HG03354 (cell line): ENCODE measurements at regions not wholly inside any gene's neighbourhood (a gene's known extent, or its start where the extent isn't known, plus 50 kb on each side); places are given as distances from the start of the nearest gene placed in this dataset.
A peak's percentile ranks its signal among the peaks of the same experiment; 100 is the strongest.
"Not testable (repeated sequence)": the region's sequence is repeated elsewhere in the genome, so short reads cannot be mapped to it uniquely, and the experiment has no call there.

ENCODE experiments used
- ATAC-seq: cut with Tn5 transposase; IDR thresholded peaks from one replicate; pipeline ENCODE4 v1.9.1; 2021; ENCODE audit warnings: mild to moderate bottlenecking; ENCODE audit not compliant: unreplicated experiment, poor library complexity, severe bottlenecking

GRCh38 chr9:68593760-68594159 is 53.1 kb upstream of the TMEM252 start:
- not testable (repeated sequence) for ATAC-seq

DNA sequence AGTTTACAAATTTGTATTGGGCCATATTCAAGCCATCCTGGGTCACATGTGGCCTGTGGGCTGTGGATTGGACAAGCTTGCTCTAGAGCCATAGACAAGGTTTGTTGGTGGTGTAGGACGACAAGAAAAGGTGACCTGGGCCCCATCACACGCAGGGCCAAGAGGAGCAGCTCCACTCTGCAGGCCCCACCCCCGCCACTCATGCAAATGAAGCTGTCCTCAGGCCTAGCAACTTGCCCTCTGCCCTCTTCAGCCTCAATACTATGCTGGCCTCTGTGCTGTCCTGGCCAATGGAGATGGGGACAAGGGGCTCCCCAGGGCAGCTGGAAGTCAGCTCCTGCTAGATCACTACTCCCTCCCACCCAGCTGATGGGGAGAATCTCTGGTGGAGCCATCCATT is 55.2 kb upstream of the TMEM252 start:
- no peak for ATAC-seq

DNA sequence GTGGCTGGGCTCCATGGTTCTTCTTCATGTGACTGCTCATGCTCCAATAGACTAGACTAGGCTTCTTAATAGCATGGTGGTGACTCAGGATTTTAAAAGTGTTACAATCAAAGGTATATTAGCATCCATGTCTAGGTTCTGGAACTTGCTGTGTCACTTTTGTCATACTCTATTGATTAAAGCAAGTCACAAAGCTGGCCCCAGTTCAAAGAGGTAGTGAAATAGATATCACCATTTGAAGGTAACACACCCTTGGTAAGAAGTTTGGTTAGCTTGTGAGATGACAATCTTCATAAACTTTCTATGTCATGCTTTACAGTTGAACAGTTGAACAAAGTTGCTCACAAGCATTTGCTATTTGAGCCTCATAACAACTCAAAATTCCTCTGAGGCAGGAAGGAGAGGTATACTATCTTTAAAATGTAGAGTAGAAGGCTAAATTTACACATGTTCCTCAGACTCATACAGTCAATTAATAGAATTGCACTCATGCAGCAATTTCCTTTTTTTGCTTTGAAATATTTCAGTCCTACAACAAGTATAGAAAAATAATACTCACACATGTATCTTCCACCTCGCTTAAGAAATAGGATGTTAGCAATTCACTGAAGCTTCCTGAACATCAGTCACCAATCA is 56.8 kb upstream of the TMEM252 start:
- no peak for ATAC-seq

DNA sequence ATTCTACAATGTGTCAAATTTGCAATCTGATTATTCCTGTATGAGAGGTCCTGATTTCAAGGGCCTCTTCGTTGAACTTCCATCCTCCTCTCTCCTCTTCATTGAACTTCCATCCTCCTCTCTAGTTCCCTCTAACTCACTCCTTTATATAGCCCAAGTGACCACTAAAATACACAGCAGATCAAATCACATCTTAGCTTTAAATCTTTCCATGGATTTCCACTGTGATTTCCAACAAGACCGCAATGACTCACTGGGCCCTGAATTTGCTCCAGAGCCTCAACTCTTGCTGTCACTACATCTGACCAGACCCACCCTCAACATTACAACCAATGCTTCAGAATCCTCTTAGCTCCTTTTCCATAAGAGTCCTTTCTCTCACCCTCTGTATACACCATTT is 59.1 kb upstream of the TMEM252 start:
- ATAC-seq, result no peak

GRCh38 chr9:68601081-68601480 is 60.4 kb upstream of the TMEM252 start:
- ATAC-seq, result no peak

DNA sequence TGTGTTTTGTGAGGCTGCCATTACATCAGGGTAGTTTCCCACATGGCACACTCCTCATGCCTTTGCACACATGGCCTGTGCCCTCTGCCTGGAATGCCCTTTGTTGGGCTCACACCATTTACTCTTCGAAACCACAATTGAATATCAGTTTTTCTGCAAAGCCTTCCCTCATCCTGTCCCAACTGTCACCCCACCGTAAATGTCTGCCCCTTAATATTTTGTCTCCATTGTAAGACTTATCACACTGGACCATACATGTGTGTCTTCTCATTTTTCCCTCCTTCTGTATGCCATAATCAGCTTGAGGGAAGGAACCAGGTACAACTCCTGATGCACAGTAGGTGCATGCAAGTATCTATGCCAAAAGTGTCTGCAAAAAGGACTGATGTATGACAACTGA is 62.7 kb upstream of the TMEM252 start:
- ATAC-seq, result no peak

GRCh38 chr9:68608763-68609162 is 68.1 kb upstream of the TMEM252 start:
- ATAC-seq, result no peak

DNA sequence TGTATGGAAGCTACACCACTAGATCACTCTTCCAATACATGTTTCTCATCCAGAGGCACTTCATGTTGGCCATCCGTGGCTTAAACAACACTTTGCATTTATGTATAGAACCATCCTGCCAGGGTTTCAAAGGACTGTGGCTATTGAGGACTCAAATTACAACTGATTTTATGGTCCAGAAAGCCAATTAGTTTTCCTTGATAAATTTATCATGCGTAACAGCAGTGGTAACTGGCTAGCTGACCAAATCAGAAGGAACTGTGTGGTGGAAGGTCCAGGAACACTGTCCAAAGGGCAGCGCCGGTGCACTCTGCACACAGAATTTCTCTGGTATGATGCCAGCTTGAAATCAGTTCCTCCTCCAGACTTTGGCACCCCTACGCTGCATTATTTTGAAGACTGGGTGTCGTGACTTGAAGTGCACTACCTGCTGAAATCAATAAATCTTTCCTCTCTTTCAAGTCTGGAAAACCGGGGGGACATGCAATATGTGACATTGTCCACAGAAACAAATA is 69.3 kb upstream of the TMEM252 start:
- ATAC-seq, result no peak

- ATAC-seq, result no peak
Measured at GRCh38 chr9:68614121-68614520, 73.4 kb upstream of the TMEM252 start.

DNA sequence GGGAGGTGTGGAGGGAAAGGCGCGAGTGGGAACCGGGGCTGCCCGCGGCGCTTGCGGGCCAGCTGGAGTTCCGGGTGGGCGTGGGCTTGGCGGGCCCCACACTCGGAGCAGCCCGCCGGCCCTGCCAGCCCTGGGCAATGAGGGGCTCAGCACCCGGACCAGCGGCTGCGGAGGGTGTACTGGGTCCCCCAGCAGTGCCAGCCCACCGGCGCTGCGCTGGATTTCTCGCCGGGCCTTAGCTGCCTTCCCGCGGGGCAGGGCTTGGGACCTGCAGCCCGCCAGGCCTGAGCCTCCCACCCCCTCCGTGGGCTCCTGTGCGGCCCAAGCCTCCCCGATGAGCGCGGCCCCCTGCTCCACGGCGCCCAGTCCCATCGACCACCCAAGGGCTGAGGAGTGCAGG is 76.3 kb upstream of the TMEM252 start:
- not testable (repeated sequence) for ATAC-seq

DNA sequence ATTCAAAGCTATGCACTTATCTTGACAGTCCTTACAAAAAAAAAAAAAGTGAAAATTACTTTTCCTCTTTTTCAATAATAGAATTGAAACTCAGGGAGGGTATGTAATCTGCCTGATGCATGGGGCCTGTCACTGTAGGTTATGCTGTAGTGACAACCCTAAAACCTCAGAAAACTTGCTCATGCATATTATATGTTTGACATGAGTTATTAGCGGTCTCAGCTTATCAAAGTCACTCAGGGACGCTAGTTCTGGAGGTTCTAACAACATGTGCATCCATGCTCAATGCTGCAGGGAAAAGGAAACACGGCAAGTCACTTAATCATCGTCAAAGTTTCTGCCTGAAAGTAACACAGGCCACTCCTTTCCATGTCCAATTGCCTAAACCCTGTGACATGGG is 78.4 kb upstream of the TMEM252 start:
- no peak for ATAC-seq

GRCh38 chr9:68619636-68620035 is 79.0 kb upstream of the TMEM252 start:
- no peak for ATAC-seq

DNA sequence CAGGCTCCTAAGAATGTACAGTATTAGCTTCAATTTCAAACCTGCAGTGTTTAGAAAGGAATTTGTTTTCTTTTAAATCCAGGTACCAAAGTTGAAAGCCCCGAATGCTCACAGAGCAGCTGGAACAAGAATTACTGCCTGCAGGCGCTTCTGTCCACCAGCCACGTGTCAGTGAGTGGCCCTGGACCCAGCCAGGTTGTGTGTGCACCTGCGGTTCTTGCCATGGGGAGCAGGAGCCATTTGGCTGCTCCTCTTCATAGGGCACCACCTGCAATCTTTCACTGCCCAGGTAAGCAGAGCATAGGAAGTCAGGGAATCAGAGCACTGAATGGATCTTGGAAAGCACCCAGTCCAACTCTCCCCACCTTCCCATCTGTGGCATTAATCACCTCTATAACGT is 79.5 kb upstream of the PIP5K1B start:
- no peak for ATAC-seq

DNA sequence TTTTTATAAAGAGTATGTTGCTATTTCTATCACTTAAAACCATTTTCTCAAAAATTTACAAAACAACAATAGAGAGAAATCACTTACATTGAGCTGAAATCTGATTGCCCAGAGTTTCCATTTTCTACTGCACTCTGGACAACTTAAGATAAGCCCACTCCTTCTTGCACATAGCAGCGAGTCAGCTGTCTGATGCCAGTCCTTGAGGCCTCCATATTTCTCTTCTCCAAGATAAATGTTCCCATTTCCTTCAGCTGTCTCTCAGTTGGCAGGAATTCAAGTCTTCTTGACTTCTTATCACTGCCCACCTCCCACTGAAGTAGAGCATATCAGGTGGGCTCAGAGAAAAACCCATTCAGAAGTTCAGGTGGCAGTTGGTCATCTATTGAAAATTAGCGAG is 78.5 kb upstream of the PIP5K1B start:
- no peak for ATAC-seq

DNA sequence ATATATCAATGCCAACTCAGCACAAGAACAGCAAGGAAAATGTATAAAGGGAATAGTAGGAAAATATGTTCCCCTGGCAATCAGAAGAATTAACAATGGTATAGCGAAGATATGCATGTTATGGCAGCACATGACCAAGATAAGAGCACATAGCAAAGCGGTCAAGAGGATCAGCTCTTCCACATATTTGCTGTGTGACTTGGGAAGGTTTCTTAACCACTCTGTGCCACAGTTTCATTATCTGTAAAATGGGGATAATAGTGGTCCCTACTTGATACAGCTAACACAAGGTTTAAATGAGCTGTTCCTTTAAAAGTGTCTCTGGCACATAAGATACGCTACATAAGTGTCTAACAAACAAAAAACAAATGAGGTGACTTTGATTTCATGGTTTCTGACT is 77.9 kb upstream of the PIP5K1B start:
- no peak for ATAC-seq

- ATAC-seq, result no peak
Measured at GRCh38 chr9:68627594-68627993, 77.4 kb upstream of the PIP5K1B start.

GRCh38 chr9:68629042-68629441 is 76.0 kb upstream of the PIP5K1B start:
- ATAC-seq, result no peak

DNA sequence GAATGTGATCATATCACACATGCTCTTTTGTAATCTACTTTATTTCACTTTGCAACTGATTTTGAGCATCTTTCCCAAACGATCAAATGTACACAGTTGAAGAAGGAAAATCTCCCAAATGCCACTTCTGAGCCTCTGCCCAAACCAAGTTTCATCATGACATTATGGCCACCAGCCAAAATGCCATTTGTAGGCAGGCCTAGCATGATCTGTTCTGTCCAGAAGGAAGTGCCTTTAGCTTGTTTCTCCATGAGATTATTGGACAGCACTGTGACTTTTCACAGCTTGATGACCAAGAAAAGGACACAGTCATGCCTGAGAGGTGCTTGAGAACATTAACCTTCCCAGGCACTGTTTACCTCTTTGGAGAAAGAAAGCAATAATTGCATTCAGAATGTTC is 73.2 kb upstream of the PIP5K1B start:
- no peak for ATAC-seq

GRCh38 chr9:68637020-68637419 is 68.0 kb upstream of the PIP5K1B start:
- ATAC-seq, result no peak

- ATAC-seq, result not testable (repeated sequence)
Measured at GRCh38 chr9:68639261-68639660, 65.8 kb upstream of the PIP5K1B start.

DNA sequence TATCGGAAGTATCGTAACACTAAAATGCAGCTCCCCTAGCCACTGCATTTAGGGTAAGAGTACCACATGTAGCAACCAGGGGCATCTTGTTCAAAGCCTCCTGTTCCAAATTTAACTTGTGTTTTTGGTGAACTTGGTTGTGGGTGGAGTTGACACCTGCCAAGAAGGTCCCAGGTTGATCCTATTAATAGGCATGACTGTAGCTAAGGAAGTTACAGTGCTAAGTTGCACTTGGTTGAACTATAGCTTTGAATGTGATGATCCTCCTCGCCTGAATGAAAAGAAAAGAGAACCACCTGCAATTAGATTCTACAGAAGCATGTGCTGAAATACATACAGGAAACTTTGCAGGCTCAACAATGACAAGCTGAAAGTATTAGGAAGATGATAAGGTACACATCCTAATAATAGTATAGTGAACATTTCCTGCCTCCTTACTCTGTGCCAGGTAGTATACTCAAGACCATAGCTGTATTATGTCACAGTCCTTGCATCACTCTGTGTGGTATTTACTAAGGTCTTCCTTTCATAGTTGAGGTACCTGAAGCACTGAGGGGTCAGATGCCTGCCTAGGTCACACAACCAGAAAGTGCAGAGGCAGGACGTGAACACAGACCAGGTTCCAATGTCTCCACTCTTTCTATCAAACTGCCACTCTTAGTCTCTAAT is 64.5 kb upstream of the PIP5K1B start:
- peak; percentile 27 for ATAC-seq
